CD1c-positive myeloid dendritic cell (primary cell): ENCODE measurements at regions not wholly inside any gene's neighbourhood (a gene's known extent, or its start where the extent isn't known, plus 50 kb on each side); places are given as distances from the start of the nearest gene placed in this dataset.
"Not testable (repeated sequence)": the region's sequence is repeated elsewhere in the genome, so short reads cannot be mapped to it uniquely, and the experiment has no call there.

ENCODE experiments used
- DNase-seq: peaks from one replicate; pipeline ENCODE4 v3.0.0-alpha.2; 2016; ENCODE audit errors: extremely low spot score

DNA sequence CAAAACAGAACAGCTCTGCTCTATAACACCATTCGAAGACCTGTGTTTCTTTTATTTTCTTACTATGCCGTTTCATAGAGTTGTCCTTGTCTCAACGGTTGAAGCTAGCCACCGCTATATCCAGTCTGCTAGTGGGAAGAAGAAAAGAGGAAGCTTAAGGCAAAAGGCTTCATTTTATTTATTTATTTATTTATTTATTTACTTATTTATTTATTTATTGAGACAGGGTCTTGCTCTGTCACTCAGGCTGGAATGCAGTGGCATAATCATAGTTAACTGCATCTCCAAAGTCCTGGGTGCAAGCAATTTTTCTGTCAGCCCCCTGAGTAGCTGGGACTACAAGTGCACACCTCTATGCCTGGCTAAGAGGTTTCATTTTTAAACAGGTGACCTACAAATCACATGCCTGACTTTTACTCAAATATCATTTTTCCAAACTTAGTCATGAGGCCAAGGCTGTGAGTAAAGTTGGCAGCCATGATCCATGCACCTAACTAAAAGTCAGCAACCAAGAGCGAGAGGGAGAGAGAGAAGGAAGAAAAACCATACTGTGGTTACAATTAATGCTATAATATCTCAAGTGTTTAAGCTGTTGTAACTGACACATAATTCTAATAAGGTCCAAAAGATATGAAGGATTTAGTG lies 1305.3 kb upstream of the LRRTM3 start:
- no peak for DNase-seq

DNA sequence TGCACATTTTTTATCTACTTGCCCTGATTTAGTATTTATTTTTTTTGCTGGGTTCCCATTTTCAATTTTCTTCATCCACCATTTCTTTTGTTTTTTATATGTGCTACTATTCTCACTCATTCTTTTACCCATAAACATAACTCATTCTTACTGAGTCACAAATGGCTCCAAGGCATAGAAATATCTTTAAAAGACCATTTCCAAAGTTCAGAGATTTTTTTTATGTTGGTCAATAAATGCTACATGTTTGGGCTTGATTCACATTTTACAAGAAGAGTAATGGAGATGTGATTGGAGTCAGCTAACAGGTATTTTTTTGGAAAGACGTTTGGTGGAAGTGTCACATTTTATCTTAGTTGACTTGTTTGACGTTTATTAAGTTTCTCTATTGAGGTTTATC lies 1303.2 kb upstream of the LRRTM3 start:
- no peak for DNase-seq

DNA sequence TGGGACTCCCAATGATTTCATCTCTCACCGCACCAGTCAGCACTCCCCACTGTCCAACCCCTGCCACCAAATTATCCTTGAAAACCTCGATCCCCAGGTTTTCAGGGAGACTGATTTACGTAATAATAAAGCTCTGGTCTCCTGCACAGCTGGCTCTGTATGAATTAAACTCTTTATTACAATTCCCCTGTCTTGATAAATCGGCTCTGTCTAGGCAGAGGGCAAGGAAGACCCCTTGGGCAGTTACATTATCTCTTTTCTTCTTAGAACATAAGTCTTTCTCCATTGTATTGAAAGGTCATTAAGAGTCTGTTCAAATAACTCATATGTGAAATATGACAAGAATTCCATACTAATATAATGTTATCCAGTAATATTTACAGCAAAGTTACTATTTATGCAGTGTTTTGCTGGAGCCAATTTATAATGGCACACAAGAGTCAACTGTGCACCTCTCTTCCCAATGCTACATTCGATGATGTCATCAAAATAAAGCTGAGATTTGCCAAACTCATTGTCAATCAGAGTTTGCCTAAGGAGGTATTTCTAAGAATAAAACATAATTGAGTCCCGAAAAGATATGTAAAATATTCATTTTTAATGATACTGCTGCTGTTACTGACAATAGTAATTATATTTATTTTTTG lies 1297.2 kb upstream of the LRRTM3 start:
- DNase-seq: no peak

DNA sequence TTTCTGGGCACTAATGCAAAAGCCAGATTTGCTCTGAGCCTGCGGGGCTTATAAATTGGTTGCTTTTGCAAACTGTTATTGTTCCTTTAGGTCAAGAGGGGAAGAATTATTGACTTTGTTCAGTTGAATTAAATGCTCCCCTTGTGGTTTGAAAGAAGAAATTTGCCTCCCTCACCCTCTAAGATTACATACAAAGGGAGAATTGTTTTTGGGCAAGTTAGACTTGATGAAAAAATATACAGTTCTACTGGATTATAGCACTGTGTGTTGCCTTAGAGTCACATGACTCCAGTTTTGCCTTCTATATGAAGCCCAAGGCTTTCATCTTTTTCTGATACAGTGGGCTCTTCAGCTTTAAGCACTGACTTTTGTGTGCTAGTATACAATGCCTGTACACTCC lies 1265.8 kb upstream of the LRRTM3 start:
- DNase-seq: no peak

DNA sequence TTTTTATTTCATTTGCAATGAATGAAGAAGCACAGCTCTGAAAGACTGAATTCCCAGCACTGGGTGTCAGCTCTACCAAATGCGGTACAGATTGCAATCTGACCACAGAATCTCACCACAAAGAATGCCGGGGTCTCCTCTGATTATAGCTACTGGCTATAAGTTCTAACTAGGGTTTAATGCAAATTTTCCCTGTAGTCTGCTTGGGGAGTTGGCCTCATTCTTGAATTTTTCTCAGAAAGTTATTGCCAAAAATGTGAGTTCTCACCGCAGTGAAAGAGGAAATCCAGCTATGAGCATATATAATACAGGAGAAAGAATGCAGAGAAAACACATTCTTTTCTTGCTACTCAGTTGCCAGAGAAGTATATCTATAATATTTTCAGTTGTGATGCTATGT lies 1255.7 kb upstream of the LRRTM3 start:
- no peak for DNase-seq

DNA sequence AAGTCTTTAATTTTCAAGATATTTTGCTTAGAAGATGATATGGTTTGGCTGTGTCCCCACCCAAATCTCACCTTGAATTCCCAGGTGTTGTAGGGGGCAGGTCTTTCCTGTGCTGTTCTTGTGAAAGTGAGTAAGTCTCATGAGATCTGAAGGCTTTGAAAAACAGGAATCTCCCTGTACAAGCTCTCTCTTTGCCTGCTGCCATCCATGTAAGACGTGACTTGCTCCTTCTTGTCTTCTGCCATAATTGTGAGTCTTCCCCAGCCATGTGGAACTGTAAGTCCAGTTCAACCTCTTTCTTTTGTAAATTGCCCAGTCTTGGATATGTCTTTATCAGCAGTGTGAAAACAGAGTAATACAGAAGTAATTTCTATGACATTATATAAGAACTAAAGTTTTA lies 1255.2 kb upstream of the LRRTM3 start:
- not testable (repeated sequence) for DNase-seq

DNA sequence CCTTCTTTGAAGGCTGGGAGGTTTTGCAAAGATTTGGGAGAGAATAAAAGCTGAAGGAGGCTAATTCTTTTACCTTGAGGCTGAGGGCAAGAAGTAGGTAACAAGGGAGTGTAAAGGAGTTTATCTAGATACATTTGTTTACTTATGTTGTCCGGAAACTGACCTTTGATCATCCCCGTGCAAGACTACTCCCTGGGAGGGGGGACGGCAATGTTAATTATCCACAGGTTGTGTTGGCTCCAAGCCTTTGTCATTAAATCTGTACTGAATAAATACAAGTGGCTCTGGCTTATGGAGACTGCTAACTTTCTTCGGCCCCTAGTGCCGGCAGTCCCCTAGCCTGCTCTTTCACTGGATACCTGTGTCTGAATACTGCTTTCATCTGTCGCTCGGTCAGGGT lies 1250.6 kb upstream of the LRRTM3 start:
- no peak for DNase-seq

DNA sequence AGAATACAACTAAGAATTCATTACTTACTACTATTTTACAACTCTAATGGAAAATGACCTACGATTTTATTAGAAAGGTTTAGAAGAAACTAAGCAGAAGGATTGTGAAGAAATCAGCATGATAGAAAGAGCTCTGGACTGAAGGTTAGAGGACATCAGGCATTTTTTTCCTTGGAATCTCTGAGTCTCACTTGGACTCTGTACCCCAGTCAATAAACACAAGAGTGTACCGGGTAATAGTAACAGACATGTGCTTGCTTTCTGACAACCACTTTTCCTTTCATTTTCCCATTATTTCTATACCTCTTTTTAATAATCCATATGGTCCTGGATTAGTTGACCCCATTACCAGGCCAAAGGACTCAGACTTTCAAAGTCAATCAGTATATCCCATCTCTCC lies 1240.9 kb upstream of the LRRTM3 start:
- no peak for DNase-seq

DNA sequence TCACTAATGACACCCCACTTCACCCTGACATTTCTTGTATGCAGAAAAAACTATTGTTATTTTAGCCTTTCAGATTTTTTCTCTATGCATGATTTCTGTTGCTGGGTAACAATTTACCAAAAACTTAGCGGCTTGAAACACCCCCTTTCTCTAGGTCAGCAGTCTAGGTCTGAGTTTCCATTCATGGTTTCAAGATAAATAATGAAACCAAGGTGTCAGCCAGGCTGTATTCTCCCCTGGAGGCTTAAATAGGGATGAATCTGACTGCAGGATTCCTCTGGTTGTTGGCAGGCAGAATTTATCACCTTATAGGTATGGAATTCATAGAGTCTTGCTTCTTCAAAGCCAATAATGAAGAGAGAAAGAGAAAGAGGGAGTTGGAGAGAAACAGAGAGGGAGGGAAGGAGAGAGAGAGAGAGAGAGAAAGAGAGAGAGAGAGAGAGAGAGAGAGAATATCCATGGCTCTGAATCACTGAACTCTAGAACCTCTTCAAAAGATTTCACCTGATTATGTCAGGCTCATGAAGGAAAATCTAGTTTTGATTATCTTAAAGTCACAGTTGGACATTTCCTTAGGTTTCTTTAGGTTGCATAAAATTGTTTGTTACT lies 1224.6 kb upstream of the LRRTM3 start:
- DNase-seq: no peak

DNA sequence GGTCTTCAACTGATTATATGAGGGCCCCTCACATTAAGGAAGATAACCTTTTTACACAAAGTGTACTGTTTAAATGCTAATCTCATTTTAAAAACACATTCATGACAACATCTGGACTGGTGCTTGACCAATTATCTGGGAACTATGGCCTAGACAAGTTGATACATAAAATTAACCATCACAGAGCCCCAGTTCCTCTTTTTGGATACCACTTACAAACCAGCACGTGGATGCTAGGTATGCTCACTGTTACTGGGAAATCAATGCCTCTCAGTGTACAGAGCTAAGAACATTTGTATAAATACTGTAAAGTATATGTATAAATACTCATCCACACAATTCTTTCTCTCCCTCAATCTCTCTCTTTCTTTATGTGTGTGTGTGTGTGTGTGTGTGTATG lies 1217.8 kb upstream of the LRRTM3 start:
- DNase-seq: no peak

DNA sequence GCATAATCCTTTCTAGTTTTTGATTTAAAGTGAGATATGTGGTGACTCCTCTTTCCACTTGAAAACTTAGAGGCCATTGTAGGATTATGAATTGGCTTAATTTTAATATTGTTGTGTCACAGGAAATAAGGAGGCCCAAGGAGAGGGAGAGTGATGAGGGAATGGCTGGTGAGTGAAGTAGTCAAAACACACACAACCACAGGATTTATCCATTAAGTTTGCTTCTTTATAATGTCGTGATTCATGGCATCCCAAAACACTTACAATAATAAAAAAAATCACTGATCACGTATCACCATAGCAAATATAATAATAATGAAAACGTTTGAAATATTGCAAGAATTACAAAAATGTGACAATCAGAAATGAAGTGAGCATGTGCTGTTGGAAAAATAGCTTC lies 1215.5 kb upstream of the LRRTM3 start:
- DNase-seq: no peak

DNA sequence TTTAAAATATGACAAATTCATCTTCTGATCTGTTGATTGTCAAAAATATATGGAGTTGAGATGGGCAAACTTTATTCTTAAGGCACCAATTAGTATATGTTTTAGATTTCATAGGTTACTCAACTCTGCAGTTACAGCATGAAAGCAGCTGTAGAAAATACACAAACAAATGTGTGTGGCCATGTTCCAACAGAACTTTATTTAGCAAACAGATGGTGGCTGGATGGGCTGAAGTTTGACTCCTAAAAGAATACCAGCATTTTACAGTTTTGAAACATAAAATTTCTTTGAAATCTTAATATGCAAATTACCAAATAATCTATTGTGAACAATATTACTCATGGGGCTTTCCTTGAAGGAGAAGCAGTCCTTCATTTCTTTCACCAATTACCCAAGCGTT lies 1206.0 kb upstream of the LRRTM3 start:
- no peak for DNase-seq

DNA sequence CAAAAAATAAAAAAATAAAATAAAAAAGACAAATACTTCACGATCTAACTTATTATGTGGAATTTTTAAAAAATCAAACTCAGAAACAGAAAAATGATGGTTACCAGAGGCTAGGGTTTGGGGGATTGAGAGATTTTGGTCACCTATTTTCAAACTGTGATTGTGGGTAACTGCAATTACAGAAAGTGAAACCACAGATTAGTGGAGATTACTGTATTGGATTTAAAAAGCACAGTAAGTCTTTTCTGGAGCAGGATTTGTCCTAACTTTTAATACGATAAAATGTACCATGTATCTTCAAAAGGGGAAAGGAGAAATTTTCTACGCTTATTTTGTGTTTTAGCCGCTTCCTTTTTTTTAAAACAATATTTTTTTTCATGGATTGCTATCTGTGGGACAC lies 1204.9 kb upstream of the LRRTM3 start:
- no peak for DNase-seq

DNA sequence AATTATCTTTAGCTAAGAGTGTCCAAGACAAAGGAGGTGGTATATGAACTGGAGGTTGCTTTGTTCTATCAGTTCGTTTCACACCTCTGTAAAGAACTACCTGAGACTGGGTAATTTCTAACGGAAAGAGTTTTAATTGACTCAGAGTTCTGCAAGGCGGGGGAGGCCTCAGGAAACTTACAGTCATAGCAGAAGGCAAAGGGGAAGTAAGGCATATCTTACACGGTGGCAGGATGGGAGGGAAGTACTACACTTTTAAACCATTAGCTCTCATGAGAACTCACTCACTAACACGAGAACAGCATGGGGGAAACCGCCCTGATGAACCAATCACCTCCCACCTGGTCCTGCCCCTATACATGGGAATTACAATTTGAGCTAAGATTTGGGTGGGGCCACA lies 1202.3 kb upstream of the LRRTM3 start:
- DNase-seq: no peak

DNA sequence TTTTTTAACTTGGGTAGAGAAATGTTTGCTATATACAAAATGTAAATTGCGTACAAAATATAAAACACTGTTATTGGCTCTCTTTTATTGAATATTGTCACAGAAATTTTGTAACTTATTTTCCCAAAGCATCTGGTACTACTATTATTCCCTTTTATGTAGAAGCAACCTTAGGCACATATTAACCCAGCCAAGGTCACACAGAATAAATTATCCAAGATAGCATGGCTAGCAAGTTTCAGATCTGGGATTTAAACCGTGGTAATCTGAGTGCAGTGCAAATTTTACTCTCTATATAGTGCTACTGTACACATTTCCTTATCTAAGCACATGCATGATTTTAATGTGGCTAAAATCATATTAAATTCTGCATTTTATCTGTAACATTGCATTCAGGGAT lies 1190.5 kb upstream of the LRRTM3 start:
- DNase-seq: no peak

DNA sequence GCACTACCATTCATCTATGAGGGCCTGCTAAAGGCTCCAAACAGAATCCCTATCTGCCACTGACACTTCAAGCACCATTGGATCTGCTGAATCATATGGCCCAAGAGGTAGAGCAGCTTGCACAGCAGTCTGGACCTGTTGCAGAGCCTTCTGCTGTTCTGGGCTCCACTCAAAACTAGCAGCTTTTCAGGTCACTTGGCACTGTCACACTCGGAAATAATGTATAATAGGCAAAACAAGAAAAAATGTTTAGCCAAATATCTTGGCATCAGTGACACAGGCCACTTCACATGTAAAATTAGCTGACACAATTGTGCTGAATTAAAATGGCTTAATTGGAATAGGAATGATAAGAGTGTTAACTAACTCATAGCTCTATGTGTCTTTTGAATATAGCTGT lies 1182.9 kb upstream of the LRRTM3 start:
- DNase-seq: no peak

DNA sequence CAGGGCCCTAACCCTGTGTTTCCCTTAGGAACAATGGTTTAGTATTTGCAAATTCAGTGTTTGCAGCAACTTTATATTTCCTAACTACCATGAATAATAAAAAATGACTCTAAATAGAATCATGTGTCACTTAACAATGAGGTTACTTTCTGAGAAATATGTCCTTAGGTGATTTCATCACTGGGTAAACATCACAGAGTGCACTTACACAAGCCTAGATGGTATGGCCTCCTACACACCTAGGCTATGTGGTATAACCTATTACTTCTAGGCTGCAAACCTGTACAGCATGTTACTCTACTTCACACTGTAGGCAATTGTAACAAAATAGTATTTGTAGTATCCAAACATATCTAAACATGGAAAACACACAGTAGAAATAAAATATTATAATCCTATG lies 1174.6 kb upstream of the LRRTM3 start:
- DNase-seq: no peak

DNA sequence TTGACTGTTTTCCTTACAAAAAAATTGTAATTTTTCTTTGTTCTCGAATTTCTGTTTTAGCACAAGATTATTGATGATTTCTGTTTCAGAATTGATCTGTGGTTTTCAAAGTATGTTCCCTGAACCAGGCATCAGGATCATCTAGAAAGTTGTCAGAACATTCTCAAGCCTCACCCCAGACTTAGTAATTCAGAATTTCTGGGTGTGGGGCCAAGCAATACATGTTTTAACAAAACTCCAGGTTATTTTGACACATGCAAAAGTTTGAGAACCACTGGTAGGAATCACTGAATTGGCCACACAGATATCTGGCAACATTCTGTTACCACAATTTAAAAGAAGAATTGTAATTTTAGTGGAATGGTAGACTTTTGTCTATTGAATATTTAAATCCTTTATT lies 1173.9 kb upstream of the LRRTM3 start:
- DNase-seq: no peak

DNA sequence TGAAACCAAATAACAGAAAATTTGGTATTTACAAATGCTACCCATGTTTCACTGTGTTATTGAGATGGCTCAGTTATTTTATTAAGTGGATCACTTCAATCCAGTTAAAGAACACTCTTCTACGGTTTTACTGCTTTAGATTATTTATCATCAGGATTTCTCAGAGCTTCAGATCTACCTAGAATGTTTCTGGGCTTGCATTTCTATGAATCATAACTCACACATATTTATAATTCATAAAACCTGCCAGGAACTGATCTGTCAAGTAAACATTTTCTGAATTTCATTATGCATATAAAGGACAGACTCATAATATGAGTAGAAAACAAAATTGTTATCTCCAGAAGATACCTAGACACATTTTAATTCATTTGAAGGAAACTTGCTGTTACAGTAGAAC lies 1172.3 kb upstream of the LRRTM3 start:
- DNase-seq: no peak

DNA sequence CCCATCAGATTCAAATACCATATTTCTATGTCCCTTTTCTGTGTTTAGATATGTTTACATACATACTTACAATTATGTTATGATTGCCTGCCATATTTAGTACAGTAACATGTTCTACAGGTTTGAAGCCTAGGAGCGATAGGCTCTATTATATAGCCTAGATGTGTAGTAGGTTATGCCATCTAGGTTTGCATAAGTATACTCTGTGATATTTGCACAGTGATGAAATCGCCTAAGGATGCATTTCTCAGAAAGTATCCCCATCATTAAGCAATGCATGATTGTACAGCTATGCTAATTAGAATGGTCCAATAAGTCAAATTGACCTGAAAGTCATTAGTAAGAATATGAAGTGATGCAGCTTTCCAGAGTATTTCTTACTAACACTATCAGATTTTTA lies 1171.7 kb upstream of the LRRTM3 start:
- no peak for DNase-seq

DNA sequence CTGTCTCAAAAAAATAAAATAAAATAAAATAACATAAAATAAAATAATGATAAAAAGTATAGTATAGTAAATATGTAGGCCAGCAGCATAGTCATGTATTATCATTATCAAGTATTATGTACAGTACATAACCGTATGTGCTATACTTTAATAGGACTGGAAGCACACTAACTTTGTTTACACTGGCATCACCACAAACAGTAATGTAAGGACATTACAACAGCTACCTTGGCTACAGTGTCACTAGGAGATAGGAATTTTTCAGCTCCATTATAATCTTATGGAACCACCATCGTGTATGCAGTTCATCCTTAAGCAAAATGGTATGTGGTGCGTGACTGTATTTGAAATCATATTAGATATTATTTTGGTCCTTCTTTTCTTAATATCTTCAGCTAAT lies 1163.5 kb upstream of the LRRTM3 start:
- DNase-seq: no peak

DNA sequence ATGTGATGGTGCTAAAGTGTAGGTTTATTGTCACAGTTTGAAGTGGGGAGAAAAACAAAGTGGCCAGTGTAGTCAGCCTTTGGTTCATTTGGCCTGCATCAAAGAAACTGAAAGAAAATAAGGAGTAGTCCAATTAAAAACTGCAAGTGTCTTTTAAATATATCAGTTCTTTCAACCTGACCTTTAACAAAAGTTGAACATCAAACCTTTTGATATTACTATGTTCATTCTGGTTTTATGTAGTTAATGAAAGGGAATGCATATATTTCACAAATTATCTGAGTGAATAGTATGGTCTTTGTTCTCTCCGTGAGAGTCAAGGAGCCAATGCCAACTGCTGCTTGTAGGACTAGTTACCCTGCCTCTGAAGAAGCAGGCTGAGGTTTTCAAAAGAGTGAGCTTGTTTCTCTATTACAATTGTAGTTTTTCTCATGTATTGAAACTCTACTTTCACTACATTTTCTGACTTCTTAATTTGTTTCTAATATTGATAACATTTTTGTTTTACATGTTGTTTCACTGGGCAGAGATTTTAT lies 1160.8 kb upstream of the LRRTM3 start:
- DNase-seq: no peak

DNA sequence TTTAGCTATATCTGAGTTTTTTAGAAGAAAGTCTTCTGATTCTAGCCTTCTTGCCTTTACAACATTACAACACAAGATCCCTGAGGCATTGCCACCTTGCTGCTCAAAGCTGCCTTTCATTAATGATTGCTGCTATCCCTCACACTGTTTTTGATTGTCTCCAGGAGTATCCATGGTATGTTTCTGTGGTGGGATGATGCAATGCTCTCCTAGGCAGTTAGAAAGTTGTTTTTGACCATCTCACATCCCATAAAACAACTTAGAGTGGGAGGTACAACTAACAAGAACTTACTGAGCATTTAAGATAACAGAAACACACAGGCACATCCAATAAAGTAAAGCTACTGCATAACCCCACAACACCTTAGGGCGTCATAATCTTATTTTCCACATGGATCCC lies 1156.0 kb upstream of the LRRTM3 start:
- no peak for DNase-seq
